SK-N-SH treated with all-trans-retinoic acid at 6 μM for 48 hours (cell line): ENCODE measurements at regions not wholly inside any gene's neighbourhood (a gene's known extent, or its start where the extent isn't known, plus 50 kb on each side); places are given as distances from the start of the nearest gene placed in this dataset.

Source experiments
- ATAC-seq: fragments of 200-7000 bp; cut with Tn5 transposase; 3 replicates; pipeline ENCODE4 v1.9.1; 2020; ENCODE audit warnings: mild to moderate bottlenecking, moderate library complexity
- ARNTL ChIP-seq: fragments of 450-650 bp; formaldehyde crosslinking; IDR thresholded peaks from 2 replicates; pipeline ENCODE4 v1.5.0; 2020; ENCODE audit warnings: low read depth, mild to moderate bottlenecking, moderate library complexity, borderline replicate concordance
- ESRRG ChIP-seq: fragments of 250-450 bp; sonication (Bioruptor Pico); IDR thresholded peaks from 2 replicates; pipeline ENCODE4 v1.6.1; 2021; ENCODE audit warnings: mild to moderate bottlenecking
- GLIS3 ChIP-seq: fragments of 250-450 bp; sonication (Bioruptor Pico); IDR thresholded peaks from 2 replicates; pipeline ENCODE4 v1.5.0; 2020; ENCODE audit warnings: mild to moderate bottlenecking, moderate library complexity
- ISL1 ChIP-seq: fragments of 250-450 bp; sonication (Bioruptor Pico); IDR thresholded peaks from 2 replicates; pipeline ENCODE4 v2.1.2; 2022; ENCODE audit warnings: mild to moderate bottlenecking, moderate library complexity
- PATZ1 ChIP-seq: fragments of 250-450 bp; sonication (Bioruptor Pico); IDR thresholded peaks from 2 replicates; pipeline ENCODE4 v1.8.0; 2020; ENCODE audit warnings: mild to moderate bottlenecking, moderate library complexity, borderline replicate concordance
- POU6F1 ChIP-seq: fragments of 250-450 bp; sonication (Bioruptor Pico); IDR thresholded peaks from 2 replicates; pipeline ENCODE4 v1.8.0; 2021; ENCODE audit warnings: low read depth, mild to moderate bottlenecking, moderate library complexity, borderline replicate concordance
- PPARA ChIP-seq: fragments of 250-450 bp; sonication (Bioruptor Pico); IDR thresholded peaks from 2 replicates; pipeline ENCODE4 v1.5.0; 2020; ENCODE audit warnings: mild to moderate bottlenecking, borderline replicate concordance
- RARB ChIP-seq: fragments of 250-450 bp; sonication (Bioruptor Pico); IDR thresholded peaks from 2 replicates; pipeline ENCODE4 v1.8.0; 2021; ENCODE audit warnings: mild to moderate bottlenecking, moderate library complexity
- TOX ChIP-seq: fragments of 250-450 bp; sonication (Bioruptor Pico); IDR thresholded peaks from 2 replicates; pipeline ENCODE4 v1.8.0; 2021; ENCODE audit warnings: mild to moderate bottlenecking, moderate library complexity, borderline replicate concordance
- ZC3H10 ChIP-seq: fragments of 250-450 bp; sonication (Bioruptor Pico); IDR thresholded peaks from 2 replicates; pipeline ENCODE4 v1.5.1; 2021; ENCODE audit warnings: mild to moderate bottlenecking, moderate library complexity
- ZFP3 ChIP-seq: fragments of 250-450 bp; sonication (Bioruptor Pico); IDR thresholded peaks from 2 replicates; pipeline ENCODE4 v1.5.0; 2020; ENCODE audit warnings: mild to moderate bottlenecking, moderate library complexity
- ZFP30 ChIP-seq: fragments of 450-650 bp; formaldehyde crosslinking; IDR thresholded peaks from 2 replicates; pipeline ENCODE4 v1.5.0; 2022; ENCODE audit warnings: mild to moderate bottlenecking, moderate library complexity
- ZNF565 ChIP-seq: fragments of 450-650 bp; formaldehyde crosslinking; conservative IDR thresholded peaks from 2 replicates; pipeline ENCODE4 v1.5.0; 2020; ENCODE audit warnings: low read depth, mild to moderate bottlenecking, moderate library complexity
- ZNF70 ChIP-seq: fragments of 450-650 bp; formaldehyde crosslinking; IDR thresholded peaks from 2 replicates; pipeline ENCODE4 v1.5.0; 2020; ENCODE audit warnings: mild to moderate bottlenecking, moderate library complexity
- ZNF8 ChIP-seq: fragments of 450-650 bp; formaldehyde crosslinking; IDR thresholded peaks from 2 replicates; pipeline ENCODE4 v1.5.0; 2020; ENCODE audit warnings: mild to moderate bottlenecking, moderate library complexity
- TF ChIP-seq, protein P1 (sequence below): fragments of 250-450 bp; sonication (Bioruptor Pico); IDR thresholded peaks from 2 replicates; pipeline ENCODE4 v1.5.1; 2020; ENCODE audit warnings: low read depth, mild to moderate bottlenecking, moderate library complexity
- TF ChIP-seq, protein P2 (sequence below): fragments of 250-450 bp; sonication (Bioruptor Pico); IDR thresholded peaks from 2 replicates; pipeline ENCODE4 v1.5.0; 2020; ENCODE audit warnings: mild to moderate bottlenecking, moderate library complexity
- TF ChIP-seq, protein P3 (sequence below): fragments of 250-450 bp; sonication (Bioruptor Pico); IDR thresholded peaks from 2 replicates; pipeline ENCODE4 v1.5.1; 2021; ENCODE audit warnings: mild to moderate bottlenecking, moderate library complexity

- TF ChIP-seq PATZ1 (no peak), ARNTL (CRISPR knock-in tag) (no peak), ZNF8 (CRISPR knock-in tag) (no peak), ISL1 (CRISPR knock-in tag) (no peak)
- TF ChIP-seq, protein P1, sequence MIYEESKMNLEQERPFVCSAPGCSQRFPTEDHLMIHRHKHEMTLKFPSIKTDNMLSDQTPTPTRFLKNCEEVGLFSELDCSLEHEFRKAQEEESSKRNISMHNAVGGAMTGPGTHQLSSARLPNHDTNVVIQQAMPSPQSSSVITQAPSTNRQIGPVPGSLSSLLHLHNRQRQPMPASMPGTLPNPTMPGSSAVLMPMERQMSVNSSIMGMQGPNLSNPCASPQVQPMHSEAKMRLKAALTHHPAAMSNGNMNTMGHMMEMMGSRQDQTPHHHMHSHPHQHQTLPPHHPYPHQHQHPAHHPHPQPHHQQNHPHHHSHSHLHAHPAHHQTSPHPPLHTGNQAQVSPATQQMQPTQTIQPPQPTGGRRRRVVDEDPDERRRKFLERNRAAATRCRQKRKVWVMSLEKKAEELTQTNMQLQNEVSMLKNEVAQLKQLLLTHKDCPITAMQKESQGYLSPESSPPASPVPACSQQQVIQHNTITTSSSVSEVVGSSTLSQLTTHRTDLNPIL (CRISPR knock-in tag): no peak
Measured at GRCh38 chr14:51342226-51342625, 102.2 kb downstream of the TMX1 start (continued).

DNA sequence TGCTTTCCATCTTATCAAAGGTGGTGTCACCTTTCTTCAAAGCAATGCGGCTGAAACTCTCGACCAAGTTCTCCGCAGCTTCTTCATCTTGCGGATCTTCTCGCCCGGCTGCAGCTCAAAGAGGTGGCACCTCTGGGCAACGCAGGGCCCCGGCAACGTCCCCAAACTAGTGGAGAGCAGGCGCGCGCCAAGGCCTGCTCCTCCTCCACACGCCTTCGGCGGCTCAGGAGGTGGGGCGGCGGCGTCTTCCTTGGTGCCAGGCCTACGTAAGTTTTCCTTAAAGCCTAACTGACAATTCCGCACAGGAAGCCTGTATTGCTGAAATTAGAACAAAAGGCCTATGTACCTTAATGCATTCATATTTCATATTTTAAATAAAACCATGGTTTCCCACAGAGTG lies 112.0 kb downstream of the TMX1 start:
- ATAC-seq: no peak
- no peak for TF ChIP-seq ZNF8 (CRISPR knock-in tag)
- no peak for TF ChIP-seq ZC3H10 (CRISPR knock-in tag)
- TF ChIP-seq, protein P1 (CRISPR knock-in tag): no peak
- no peak for TF ChIP-seq ZFP30 (CRISPR knock-in tag)
- TF ChIP-seq ISL1 (CRISPR knock-in tag): no peak
- TF ChIP-seq POU6F1 (CRISPR knock-in tag): no peak
- TF ChIP-seq PATZ1: no peak
- TF ChIP-seq, protein P2, sequence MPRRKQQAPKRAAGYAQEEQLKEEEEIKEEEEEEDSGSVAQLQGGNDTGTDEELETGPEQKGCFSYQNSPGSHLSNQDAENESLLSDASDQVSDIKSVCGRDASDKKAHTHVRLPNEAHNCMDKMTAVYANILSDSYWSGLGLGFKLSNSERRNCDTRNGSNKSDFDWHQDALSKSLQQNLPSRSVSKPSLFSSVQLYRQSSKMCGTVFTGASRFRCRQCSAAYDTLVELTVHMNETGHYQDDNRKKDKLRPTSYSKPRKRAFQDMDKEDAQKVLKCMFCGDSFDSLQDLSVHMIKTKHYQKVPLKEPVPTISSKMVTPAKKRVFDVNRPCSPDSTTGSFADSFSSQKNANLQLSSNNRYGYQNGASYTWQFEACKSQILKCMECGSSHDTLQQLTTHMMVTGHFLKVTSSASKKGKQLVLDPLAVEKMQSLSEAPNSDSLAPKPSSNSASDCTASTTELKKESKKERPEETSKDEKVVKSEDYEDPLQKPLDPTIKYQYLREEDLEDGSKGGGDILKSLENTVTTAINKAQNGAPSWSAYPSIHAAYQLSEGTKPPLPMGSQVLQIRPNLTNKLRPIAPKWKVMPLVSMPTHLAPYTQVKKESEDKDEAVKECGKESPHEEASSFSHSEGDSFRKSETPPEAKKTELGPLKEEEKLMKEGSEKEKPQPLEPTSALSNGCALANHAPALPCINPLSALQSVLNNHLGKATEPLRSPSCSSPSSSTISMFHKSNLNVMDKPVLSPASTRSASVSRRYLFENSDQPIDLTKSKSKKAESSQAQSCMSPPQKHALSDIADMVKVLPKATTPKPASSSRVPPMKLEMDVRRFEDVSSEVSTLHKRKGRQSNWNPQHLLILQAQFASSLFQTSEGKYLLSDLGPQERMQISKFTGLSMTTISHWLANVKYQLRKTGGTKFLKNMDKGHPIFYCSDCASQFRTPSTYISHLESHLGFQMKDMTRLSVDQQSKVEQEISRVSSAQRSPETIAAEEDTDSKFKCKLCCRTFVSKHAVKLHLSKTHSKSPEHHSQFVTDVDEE (CRISPR knock-in tag): no peak
- no peak for TF ChIP-seq PPARA (CRISPR knock-in tag)
- no peak for TF ChIP-seq ZNF565 (CRISPR knock-in tag)
- no peak for TF ChIP-seq TOX (CRISPR knock-in tag)
- TF ChIP-seq ZNF70 (CRISPR knock-in tag): no peak
- no peak for TF ChIP-seq GLIS3
- TF ChIP-seq RARB (CRISPR knock-in tag): no peak
- TF ChIP-seq ESRRG (CRISPR knock-in tag): no peak
- TF ChIP-seq, all 23 proteins: peak for 0

GRCh38 chr14:51353901-51354300 lies 113.9 kb downstream of the TMX1 start:
- ATAC-seq: no peak
- TF ChIP-seq ARNTL (CRISPR knock-in tag) (no peak), PATZ1 (no peak), ZNF70 (CRISPR knock-in tag) (no peak), ISL1 (CRISPR knock-in tag) (no peak), GLIS3 (no peak), RARB (CRISPR knock-in tag) (no peak), ESRRG (CRISPR knock-in tag) (no peak), ZFP30 (CRISPR knock-in tag) (no peak), PPARA (CRISPR knock-in tag) (no peak), TOX (CRISPR knock-in tag) (no peak), ZFP3 (CRISPR knock-in tag) (no peak)
- TF ChIP-seq, protein P3, sequence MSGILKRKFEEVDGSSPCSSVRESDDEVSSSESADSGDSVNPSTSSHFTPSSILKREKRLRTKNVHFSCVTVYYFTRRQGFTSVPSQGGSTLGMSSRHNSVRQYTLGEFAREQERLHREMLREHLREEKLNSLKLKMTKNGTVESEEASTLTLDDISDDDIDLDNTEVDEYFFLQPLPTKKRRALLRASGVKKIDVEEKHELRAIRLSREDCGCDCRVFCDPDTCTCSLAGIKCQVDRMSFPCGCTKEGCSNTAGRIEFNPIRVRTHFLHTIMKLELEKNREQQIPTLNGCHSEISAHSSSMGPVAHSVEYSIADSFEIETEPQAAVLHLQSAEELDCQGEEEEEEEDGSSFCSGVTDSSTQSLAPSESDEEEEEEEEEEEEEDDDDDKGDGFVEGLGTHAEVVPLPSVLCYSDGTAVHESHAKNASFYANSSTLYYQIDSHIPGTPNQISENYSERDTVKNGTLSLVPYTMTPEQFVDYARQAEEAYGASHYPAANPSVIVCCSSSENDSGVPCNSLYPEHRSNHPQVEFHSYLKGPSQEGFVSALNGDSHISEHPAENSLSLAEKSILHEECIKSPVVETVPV (CRISPR knock-in tag): no peak
- TF ChIP-seq, protein P2 (CRISPR knock-in tag): no peak
